ENCODE measurements at regions not wholly inside any gene's neighbourhood (a gene's known extent, or its start where the extent isn't known, plus 50 kb on each side); places are given as distances from the start of the nearest gene placed in this dataset.

- TF ChIP-seq CTCF (IDR thresholded peaks at IDR 0.05; ENCODE audit: insufficient read depth, low read length) (no peak), POLR2AphosphoS5 (IDR thresholded peaks at IDR 0.05; ENCODE audit: low read depth) (no peak), GABPA (IDR thresholded peaks at IDR 0.05; ENCODE audit: low read depth) (no peak), REST (IDR thresholded peaks at IDR 0.05; ENCODE audit: insufficient replicate concordance, low read depth) (no peak)
Measured at GRCh38 chr1:211882381-211883004, 51.9 kb upstream of the LPGAT1 start.

All from HL-60 (cell line).